Myocyte (in vitro differentiated cells): ENCODE measurements at regions not wholly inside any gene's neighbourhood (a gene's known extent, or its start where the extent isn't known, plus 50 kb on each side); places are given as distances from the start of the nearest gene placed in this dataset.
"Not testable (repeated sequence)": the region's sequence is repeated elsewhere in the genome, so short reads cannot be mapped to it uniquely, and the experiment has no call there.

ENCODE experiments used
- DNase-seq: peaks from one replicate; pipeline ENCODE4 v3.0.0-alpha.2; 2012; ENCODE audit warnings: low read depth

- no peak for DNase-seq
These were observed 736.0 kb upstream of the AUTS2 start for GRCh38 chr7:68862261-68862660.

GRCh38 chr7:68862736-68863135, 735.5 kb upstream of the AUTS2 start:
- DNase-seq, result no peak

- DNase-seq, result no peak
These were observed 732.7 kb upstream of the AUTS2 start for GRCh38 chr7:68865351-68866199.

- no peak for DNase-seq
These were observed 732.1 kb upstream of the AUTS2 start for GRCh38 chr7:68866200-68866570.

- DNase-seq, result not testable (repeated sequence)
These were observed 731.6 kb upstream of the AUTS2 start for GRCh38 chr7:68866721-68867120.

GRCh38 chr7:68868978-68869377, 729.3 kb upstream of the AUTS2 start:
- no peak for DNase-seq

GRCh38 chr7:68873616-68874015, 724.7 kb upstream of the AUTS2 start:
- no peak for DNase-seq

- DNase-seq, result no peak
These were observed 722.4 kb upstream of the AUTS2 start for GRCh38 chr7:68875857-68876256.

GRCh38 chr7:68887116-68887515, 711.2 kb upstream of the AUTS2 start:
- not testable (repeated sequence) for DNase-seq

GRCh38 chr7:68888971-68889385, 709.3 kb upstream of the AUTS2 start:
- DNase-seq, result no peak

GRCh38 chr7:68892236-68892635, 706.0 kb upstream of the AUTS2 start:
- DNase-seq, result no peak

GRCh38 chr7:68893411-68893810, 704.9 kb upstream of the AUTS2 start:
- DNase-seq, result no peak

- not testable (repeated sequence) for DNase-seq
These were observed 699.1 kb upstream of the AUTS2 start for GRCh38 chr7:68899156-68899555.

GRCh38 chr7:68900096-68900495, 698.2 kb upstream of the AUTS2 start:
- no peak for DNase-seq

- no peak for DNase-seq
These were observed 693.6 kb upstream of the AUTS2 start for GRCh38 chr7:68904630-68905029.

- DNase-seq, result no peak
These were observed 686.5 kb upstream of the AUTS2 start for GRCh38 chr7:68911754-68912153.

GRCh38 chr7:68914006-68914405, 684.3 kb upstream of the AUTS2 start:
- DNase-seq, result no peak

GRCh38 chr7:68917041-68917651, 681.1 kb upstream of the AUTS2 start:
- DNase-seq, result no peak

- no peak for DNase-seq
These were observed 679.7 kb upstream of the AUTS2 start for GRCh38 chr7:68918621-68919020.

- DNase-seq, result no peak
These were observed 675.4 kb upstream of the AUTS2 start for GRCh38 chr7:68922850-68923249.

- DNase-seq, result no peak
These were observed 673.0 kb upstream of the AUTS2 start for GRCh38 chr7:68925241-68925640.

- DNase-seq, result no peak
These were observed 668.5 kb upstream of the AUTS2 start for GRCh38 chr7:68929781-68930261.
